Right lobe of liver (tissue), 4 donors: ENCODE measurements at regions not wholly inside any gene's neighbourhood (a gene's known extent, or its start where the extent isn't known, plus 50 kb on each side); places are given as distances from the start of the nearest gene placed in this dataset.

Experiments used
- POLR2A ChIP-seq: fragments of 450-650 bp; IDR thresholded peaks from one replicate; pipeline ENCODE4 v1.6.1; 2017; ENCODE audit warnings: antibody characterized with exemption, mild to moderate bottlenecking
- TF ChIP-seq, protein P1 (sequence below), 4 donors: fragments of 200-600 bp in 3 of 4; fragments of 450-650 bp in 1 of 4; IDR thresholded peaks; one replicate each; pipeline versions ENCODE4 v1.5.1 to v1.8.0; 2016 to 2022; ENCODE audit warnings: antibody characterized with exemption in 4 of 4, mild to moderate bottlenecking in 2 of 4
- donor health status: DM: no; HTN: no; CAD: no.
- donor health status: DM: no; HTN: no; CAD: no.
- donor health status: DM: no; HTN: yes; CAD: no.

DNA sequence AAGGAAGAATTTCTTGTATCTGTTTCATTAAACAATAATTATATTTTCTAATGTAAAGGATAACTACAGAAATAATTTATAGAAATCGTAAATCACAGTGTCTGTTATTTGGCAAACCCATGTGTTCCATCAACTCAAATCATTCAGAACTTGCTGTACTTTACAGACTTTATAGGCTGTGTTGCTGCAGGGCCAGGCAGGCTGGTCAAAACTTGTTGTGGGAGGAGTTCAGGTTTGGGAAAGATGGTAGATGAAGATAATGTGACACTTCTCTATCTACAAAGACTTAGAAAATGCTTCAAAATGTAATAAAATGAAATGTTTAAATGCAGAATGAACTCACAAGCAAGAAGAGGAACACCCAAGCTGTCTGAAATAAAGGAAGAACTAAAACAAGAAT, 183.4 kb downstream of the SEMA6D start:
- TF ChIP-seq, protein P1, sequence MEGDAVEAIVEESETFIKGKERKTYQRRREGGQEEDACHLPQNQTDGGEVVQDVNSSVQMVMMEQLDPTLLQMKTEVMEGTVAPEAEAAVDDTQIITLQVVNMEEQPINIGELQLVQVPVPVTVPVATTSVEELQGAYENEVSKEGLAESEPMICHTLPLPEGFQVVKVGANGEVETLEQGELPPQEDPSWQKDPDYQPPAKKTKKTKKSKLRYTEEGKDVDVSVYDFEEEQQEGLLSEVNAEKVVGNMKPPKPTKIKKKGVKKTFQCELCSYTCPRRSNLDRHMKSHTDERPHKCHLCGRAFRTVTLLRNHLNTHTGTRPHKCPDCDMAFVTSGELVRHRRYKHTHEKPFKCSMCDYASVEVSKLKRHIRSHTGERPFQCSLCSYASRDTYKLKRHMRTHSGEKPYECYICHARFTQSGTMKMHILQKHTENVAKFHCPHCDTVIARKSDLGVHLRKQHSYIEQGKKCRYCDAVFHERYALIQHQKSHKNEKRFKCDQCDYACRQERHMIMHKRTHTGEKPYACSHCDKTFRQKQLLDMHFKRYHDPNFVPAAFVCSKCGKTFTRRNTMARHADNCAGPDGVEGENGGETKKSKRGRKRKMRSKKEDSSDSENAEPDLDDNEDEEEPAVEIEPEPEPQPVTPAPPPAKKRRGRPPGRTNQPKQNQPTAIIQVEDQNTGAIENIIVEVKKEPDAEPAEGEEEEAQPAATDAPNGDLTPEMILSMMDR (IDR thresholded peaks at IDR 0.05), result no peak
- no peak for TF ChIP-seq POLR2A
